ENCODE measurements at regions not wholly inside any gene's neighbourhood (a gene's known extent, or its start where the extent isn't known, plus 50 kb on each side); places are given as distances from the start of the nearest gene placed in this dataset.

- DNase-seq: no peak
Measured at GRCh38 chr15:69930754-69931153, 167.0 kb downstream of the TLE3 start.

DNA sequence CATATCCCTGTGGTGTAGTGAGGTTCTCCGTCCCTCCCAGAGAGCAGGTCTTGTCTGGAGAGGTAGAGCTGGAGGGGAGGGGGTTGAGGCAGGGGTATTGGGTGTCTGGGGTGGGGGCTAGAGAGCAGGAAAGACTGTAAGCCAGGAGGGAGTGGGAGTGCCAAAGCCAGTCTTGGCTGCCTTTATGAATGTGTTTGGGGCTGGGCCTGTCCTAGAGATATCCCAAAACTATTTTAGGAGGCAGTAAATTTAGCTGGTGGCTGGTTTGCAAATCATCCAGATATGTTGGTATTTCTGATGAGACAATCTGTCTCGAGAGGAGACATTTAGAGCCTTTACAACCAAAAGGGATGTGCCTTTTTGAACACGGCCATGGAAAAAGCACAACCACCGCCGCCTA, 166.6 kb downstream of the TLE3 start:
- DNase-seq: no peak

- DNase-seq: no peak
Measured at GRCh38 chr15:69934607-69935006, 163.1 kb downstream of the TLE3 start.

DNA sequence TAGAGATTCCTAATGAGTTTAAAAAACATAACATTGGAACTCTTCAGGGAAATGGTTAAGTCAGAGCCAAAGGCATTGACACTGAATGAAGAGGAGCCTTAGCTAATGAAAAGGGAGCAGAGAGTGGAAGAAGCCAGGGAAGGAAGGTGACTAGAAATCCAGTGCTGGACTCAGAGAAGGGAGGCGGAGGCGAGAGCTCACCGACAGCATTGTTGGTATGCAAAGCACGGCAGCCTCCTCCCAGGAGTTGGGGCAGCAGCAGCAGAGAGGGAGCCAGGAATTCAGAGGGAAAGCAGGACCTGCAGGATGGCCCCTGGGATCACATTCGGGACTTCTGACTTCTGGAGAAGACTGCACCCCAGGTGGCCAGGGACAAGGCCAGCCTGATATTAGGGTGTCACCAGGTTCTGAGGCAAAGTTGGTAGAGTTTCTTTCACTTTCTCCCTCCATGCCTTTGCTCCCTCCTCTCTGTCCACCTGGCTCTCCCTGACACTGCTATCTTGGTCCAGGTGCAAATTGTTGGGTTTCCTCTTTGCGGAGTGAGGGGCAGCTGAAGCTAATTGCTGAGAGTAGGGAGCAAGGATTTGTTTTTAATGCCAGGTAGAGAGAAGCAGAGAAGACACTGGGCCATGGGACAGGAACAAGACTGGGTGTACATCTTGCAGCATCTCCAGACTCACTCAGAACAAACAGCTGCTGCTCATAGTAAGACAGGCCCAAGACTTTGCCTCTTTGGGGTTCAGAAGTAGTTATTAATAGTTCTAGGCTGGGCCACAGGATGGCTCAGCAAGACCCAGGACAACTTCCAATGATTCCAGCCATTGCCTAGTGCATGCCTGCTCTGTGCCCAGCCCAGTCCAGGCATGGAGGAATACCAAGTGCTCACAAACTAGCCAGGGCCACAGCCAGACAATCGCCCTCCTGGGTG, 157.9 kb downstream of the TLE3 start:
- DNase-seq: no peak

DNA sequence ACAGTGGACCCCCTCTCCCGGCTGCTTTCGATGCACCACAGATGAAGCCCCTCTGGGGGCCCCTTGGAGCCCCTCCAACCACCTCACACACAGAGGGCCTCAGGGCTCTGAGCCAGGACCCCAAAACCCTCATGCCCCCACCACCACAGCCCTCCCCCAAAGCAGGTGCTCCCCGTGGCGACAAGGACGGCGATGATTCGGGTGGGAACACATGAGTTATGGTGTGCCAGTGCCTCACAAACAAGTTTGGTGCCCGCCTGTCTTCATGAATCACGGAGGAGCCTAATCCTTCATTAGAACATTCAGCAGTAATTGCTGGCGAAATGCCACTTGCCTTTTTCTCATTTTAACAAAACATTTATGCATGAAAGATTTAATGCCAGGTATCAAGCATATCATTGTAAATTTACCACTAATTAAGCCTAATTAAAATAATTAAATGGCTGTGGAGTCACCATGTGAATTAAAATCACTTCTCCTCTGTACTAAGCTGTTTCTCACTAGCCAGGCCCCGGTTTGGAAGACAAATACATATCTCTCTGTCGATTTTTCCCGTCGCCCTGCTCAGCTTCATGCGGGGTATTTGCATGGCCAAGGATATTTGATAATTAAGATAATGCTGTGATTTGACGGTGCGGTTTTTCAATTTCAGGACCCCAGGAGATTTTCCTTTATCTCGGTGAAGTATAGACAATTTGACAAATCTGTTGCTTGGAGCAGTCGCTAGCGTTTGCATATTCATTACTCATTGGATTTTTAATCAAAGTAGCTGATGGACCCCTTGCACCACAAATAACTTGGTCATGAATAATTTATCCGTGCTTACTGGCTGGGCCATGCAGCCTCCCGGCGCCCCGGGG, 157.0 kb downstream of the TLE3 start:
- DNase-seq: no peak

GRCh38 chr15:69941301-69941605, 156.5 kb downstream of the TLE3 start:
- no peak for DNase-seq

GRCh38 chr15:69941706-69942495, 155.8 kb downstream of the TLE3 start:
- DNase-seq: no peak

DNA sequence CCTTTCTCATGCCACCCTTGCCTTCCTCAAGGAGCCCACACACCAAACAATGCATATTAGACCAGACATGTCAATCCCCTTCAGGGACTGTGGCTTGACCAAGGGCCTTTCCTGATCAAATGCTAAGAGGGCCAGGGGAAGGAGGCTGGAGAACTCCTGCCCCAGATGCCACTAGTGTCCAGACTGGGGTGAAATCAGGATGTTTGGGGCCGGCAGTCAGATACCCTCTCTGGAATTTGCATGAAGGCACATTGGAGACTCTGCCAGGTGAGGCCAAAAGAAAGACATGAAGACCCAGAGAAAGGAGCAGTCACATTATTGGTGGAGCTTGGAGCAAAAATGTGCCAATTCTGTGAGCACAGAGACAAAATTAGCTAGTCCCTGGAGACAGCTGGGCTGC, 154.1 kb downstream of the TLE3 start:
- no peak for DNase-seq

GRCh38 chr15:69945729-69946128, 152.0 kb downstream of the TLE3 start:
- no peak for DNase-seq

GRCh38 chr15:69946870-69947269, 150.8 kb downstream of the TLE3 start:
- no peak for DNase-seq

DNA sequence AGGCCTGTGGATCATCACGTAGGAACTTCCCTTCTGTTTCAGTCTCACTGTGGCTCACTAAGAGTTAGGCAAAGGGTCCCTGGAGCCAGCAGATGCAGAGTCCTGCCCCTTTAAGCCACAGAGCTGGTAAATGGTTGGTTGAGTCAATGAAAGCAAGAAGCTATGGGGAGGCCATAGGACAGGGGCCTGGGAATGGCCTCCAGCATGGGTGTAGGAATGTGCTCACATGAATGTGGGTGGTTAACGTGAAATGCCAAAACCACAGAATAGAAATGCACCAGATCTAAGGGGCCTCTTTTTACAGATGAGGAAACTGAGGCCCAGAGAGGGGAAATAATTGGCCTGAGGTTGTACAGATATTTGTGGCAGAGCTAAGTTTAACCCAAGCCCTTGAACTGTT, 150.3 kb downstream of the TLE3 start:
- DNase-seq: no peak

GRCh38 chr15:69949485-69949884, 148.2 kb downstream of the TLE3 start:
- no peak for DNase-seq

DNA sequence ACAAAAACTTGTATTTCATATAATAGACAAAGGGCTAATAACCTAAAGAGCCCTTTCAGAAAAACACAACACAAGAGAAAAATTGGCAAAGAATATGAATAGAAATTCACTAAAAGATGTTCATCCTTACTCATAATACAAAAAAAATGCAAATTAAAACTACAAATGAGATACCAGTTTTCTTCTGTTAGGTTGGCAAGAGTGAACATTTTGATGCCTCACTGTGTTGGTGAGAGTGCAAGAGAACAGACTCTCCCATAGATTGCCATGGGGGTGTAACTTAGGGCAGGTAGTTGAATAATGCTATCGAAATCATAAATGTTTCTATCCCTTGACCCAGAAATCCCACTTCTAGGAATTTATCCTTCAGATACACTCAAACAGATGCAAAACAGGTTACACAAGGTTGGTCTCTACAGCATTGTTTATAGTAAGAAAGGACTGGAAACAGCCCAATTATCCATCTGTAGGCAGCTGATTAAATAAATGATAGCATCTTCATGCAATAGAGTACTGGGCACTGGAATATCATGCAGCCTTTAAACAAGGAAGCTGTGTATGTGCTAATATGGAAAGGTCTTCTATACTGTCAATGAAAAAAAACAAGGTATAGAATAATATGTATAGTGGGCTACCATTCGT, 146.3 kb downstream of the TLE3 start:
- DNase-seq: no peak

DNA sequence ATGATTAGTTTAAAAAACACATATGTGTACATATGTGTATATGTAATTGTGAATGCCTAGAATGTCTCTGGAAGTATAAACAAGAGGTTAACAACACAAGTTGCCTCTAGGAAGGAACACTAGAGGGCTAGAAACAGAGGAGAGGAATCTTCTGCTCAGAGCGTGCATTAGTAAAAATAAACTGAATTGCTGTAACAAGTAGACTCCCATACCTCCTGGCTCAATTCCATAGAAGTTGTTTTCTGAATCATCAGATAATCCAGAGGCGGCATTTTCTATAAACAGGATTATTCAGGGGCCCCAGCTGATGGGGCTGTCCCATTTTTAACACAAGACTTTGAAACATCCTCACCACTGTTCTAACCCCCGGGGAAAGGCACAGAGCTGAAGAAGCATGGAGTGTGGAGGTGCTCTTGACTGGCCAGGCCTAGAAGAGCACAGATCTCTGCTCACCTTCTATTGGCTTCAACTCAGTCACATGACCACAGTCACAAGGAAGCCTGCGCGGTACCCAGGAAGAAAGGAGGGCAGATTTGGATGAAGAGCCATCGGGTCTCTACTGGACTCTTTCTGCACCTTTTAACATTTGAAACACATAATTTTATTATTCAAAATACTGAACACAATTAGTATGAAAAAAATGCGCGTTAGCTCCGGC, 145.7 kb downstream of the TLE3 start:
- no peak for DNase-seq

DNA sequence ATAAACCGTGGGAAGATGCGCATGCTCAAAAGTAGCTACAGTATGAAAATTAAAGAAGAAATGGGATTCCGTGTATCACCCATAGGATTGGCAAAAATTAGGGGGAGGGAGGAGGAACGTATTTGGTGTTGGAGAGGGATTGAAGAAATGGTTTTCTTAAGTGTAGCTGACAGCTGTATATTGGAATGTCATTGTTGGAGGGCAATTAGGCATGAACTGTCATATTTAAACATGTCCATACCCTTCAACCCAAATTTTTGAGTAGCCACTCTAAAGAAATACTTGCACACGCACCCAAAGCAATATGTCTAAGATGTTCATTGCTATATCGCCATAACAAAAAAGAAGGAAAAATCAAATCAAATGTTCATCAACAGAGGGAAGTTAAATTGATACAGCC, 144.7 kb downstream of the TLE3 start:
- DNase-seq: no peak

- DNase-seq: no peak
Measured at GRCh38 chr15:69953816-69954215, 143.9 kb downstream of the TLE3 start.

- no peak for DNase-seq
Measured at GRCh38 chr15:69954666-69955065, 143.1 kb downstream of the TLE3 start.

- no peak for DNase-seq
Measured at GRCh38 chr15:69955240-69955894, 142.3 kb downstream of the TLE3 start.

DNA sequence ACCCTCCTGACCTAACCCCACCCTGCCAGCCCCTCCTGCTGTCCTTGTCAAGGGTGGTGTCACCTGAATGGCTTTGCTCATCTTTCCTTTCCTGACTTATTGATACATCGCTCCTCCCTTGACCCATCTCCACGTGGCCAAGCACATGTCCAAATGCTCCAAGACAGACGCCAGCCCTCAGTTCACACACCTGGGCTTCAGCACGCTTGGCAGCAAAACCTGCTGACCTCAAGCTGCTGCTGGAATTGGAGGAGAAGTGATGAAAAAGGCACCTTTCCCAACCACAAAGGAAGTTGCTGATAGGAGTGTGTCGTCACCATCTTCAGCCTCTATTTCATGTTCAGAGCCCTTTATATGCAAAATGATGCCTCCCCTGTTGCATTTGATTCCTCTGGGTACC, 141.3 kb downstream of the TLE3 start:
- DNase-seq: no peak

DNA sequence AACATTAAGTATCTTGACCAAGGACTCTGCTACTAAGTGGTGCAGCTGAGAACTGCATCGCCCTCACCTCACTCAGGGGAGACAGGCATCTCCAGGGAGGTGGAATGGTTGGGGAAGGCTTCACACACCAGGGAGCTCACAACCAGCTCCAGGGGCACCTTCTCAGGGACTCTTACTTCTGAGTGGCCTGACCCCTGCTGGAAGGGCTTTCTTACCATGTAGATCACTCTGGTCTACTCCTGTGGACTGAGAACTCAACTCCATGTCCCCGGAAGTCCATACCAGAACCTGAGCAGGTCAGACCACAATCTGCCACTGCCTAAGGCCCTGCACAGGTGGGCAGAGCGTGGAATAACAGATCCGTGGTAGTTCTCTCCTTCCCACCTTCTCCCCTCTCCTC, 140.5 kb downstream of the TLE3 start:
- DNase-seq: no peak

- no peak for DNase-seq
Measured at GRCh38 chr15:69958496-69959084, 139.1 kb downstream of the TLE3 start.

Measured in effector CD8-positive, alpha-beta T cell (primary cell).